ENCODE measurements at regions not wholly inside any gene's neighbourhood (a gene's known extent, or its start where the extent isn't known, plus 50 kb on each side); places are given as distances from the start of the nearest gene placed in this dataset.

- DNase-seq (ENCODE audit: low spot score): no peak
- Mint-ChIP-seq H3K27ac (ENCODE audit: unreplicated experiment) (no peak overlapping the region), H3K4me1 (ENCODE audit: low read depth) (no peaks in the 10 kb centered on the region), H3K4me3 (ENCODE audit: unreplicated experiment) (no peak overlapping the region), H3K27me3 (ENCODE audit: low read depth) (no peaks in the 10 kb centered on the region), H3K9me3 (ENCODE audit: low read depth) (peaks cover 23% of the 10 kb centered on the region), H3K36me3 (ENCODE audit: low read depth) (no peaks in the 10 kb centered on the region)
- no peak for TF ChIP-seq CTCF (IDR thresholded peaks at IDR 0.05)
Measured at GRCh38 chr16:6549415-6549814, 783.2 kb upstream of the RBFOX1 start.

- Mint-ChIP-seq H3K27me3 (ENCODE audit: low read depth) (no peaks in the 10 kb centered on the region), H3K27ac (ENCODE audit: unreplicated experiment) (no peak overlapping the region), H3K4me1 (ENCODE audit: low read depth) (no peaks in the 10 kb centered on the region), H3K36me3 (ENCODE audit: low read depth) (no peaks in the 10 kb centered on the region), H3K4me3 (ENCODE audit: unreplicated experiment) (no peak overlapping the region), H3K9me3 (ENCODE audit: low read depth) (peaks cover 31% of the 10 kb centered on the region)
- no peak for TF ChIP-seq CTCF (IDR thresholded peaks at IDR 0.05)
- DNase-seq (ENCODE audit: low spot score): no peak
Measured at GRCh38 chr16:6548507-6548906, 784.1 kb upstream of the RBFOX1 start.

- DNase-seq (ENCODE audit: low spot score): no peak
- peaks cover 33% of the 10 kb centered on the region for H3K9me3 Mint-ChIP-seq (ENCODE audit: low read depth)
- H3K27ac Mint-ChIP-seq (ENCODE audit: unreplicated experiment): no peak overlapping the region
- no peaks in the 10 kb centered on the region for H3K36me3 Mint-ChIP-seq (ENCODE audit: low read depth)
- TF ChIP-seq CTCF (IDR thresholded peaks at IDR 0.05): no peak
- no peak overlapping the region for H3K4me3 Mint-ChIP-seq (ENCODE audit: unreplicated experiment)
- H3K27me3 Mint-ChIP-seq (ENCODE audit: low read depth): no peaks in the 10 kb centered on the region
- no peaks in the 10 kb centered on the region for H3K4me1 Mint-ChIP-seq (ENCODE audit: low read depth)
Measured at GRCh38 chr16:6547131-6547530, 785.5 kb upstream of the RBFOX1 start.

GRCh38 chr16:6545329-6545728 is 787.3 kb upstream of the RBFOX1 start:
- Mint-ChIP-seq H3K27me3 (ENCODE audit: low read depth) (no peaks in the 10 kb centered on the region), H3K4me1 (ENCODE audit: low read depth) (no peaks in the 10 kb centered on the region), H3K27ac (ENCODE audit: unreplicated experiment) (no peak overlapping the region), H3K4me3 (ENCODE audit: unreplicated experiment) (no peak overlapping the region), H3K9me3 (ENCODE audit: low read depth) (peaks cover 35% of the 10 kb centered on the region), H3K36me3 (ENCODE audit: low read depth) (no peaks in the 10 kb centered on the region)
- TF ChIP-seq CTCF (IDR thresholded peaks at IDR 0.05): no peak
- DNase-seq (ENCODE audit: low spot score): no peak

GRCh38 chr16:6541267-6541666 is 791.4 kb upstream of the RBFOX1 start:
- H3K4me1 Mint-ChIP-seq (ENCODE audit: low read depth): no peaks in the 10 kb centered on the region
- TF ChIP-seq CTCF (IDR thresholded peaks at IDR 0.05): no peak

More at GRCh38 chr16:6541267-6541666, 791.4 kb upstream of the RBFOX1 start:
- Mint-ChIP-seq H3K4me3 (ENCODE audit: unreplicated experiment) (no peak overlapping the region), H3K36me3 (ENCODE audit: low read depth) (no peaks in the 10 kb centered on the region), H3K9me3 (ENCODE audit: low read depth) (peaks cover 31% of the 10 kb centered on the region), H3K27me3 (ENCODE audit: low read depth) (no peaks in the 10 kb centered on the region), H3K27ac (ENCODE audit: unreplicated experiment) (no peak overlapping the region)
- no peak for DNase-seq (ENCODE audit: low spot score)

All from chondrocyte (in vitro differentiated cells).